CD4-positive, alpha-beta T cell treated with Interleukin-15 for 4 hours (primary cell): ENCODE measurements at regions not wholly inside any gene's neighbourhood (a gene's known extent, or its start where the extent isn't known, plus 50 kb on each side); places are given as distances from the start of the nearest gene placed in this dataset.

Source experiments
- DNase-seq: peaks from one replicate; pipeline ENCODE4 v3.0.0-alpha.2; 2020; ENCODE audit warnings: low spot score

DNA sequence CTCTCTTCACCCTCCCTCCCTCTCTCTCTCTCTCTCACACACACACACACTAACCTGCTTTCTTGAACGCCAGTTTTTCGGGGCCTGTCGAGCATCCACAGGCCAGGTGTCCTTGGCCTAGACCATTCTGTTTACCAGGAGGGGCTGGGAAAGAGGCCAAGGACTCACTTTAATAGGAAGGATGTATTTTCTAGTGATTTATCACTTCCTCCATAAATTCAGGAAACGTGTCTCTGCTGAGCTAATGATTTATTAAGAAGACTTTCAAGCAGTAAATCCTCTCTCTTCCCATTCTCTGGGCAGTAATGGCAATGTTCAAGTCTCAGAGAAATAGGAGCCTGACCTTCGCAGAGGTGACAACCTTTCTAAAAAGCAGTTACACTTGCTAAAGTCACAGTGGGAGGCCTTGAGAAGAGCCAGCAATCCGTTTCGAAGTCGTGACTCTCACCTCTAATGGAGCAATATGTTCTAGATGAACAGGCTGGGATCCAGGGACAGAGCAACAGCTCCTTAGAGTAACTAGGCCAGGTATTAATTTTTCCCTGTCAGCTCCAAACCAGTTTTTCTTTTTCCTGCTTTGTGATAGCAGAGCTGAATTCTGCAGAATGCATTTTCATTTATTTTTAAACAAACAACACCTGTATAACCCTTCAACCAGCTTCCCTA lies 1357.5 kb upstream of the SORCS1 start:
- DNase-seq = no peak

DNA sequence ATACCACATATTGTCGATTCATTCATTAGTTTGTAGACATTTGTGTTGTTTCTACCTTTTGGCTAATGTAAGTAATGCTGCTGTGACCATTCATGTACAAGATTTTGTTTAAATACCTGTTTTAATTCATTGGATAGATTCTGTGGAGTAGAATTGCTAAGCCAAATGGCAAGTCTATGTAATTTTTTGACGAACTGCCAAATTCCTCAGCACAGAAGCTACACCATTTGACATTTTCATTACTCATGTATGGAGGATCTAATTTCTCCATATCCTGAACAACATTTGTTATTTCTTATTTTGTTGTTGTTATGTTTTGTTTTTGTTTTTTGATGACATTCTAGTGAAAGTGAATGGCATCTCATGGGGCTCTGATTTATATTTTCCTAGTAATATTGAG lies 1351.3 kb upstream of the SORCS1 start:
- no peak for DNase-seq

GRCh38 chr10:108500396-108500795 lies 1335.9 kb upstream of the SORCS1 start:
- no peak for DNase-seq

DNA sequence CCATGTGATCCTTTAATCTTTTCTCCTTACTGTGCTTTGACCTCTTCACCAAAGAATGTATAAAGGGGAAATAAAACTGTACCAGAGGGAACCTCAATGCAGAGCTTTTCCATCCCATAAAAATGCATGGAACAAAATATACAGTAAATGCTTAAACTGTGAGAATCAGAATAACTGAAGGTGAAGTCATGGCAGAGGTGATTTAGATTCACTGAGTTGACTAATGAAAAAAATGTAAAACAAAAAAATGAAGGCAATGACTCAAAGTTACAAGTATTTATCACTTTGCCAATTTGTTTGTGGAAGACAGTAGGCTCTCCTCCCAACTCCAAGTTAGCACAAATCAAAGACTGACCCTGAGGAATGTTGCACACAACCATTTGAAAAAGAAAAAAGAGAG lies 1331.6 kb upstream of the SORCS1 start:
- DNase-seq = no peak

DNA sequence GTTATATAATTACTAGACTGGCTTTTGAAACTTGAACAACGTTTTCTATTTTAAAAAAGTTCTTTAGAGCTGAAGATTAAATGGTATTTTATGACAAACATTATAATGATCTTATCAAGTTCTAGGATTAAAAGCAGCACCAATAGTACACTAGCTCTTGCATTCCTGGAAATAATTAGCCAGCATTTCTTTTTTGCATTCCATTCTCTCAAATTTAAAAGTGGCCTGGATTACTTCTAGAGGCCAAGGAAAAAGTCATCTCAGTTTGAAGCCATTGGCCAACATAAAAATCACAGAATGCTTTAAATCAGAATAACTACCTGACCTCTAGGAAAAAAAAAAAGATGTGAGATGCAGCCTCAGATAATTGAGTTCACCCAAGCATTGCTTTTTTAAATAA lies 1326.4 kb upstream of the SORCS1 start:
- DNase-seq = no peak

DNA sequence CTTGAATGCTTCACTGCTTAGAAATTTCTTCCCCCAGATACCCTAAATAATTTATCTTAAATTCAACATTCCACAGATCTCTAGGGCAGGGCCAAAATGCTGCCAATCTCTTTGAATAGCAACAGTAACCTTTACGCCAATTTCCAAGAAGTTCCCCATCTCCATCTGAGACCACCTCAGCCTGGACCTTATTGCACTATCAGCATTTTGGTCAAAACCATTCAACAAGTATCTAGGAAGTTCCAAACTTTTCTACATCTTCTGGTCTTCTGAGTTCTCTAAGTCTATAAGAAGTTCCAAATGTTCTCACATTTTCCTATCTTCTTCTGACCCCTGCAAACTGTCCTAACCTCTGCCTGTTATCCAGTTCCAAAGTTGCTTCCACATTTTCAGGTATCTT lies 1306.9 kb upstream of the SORCS1 start:
- DNase-seq = no peak

- no peak for DNase-seq
Observed at GRCh38 chr10:108469940-108470339, 1305.4 kb upstream of the SORCS1 start.

- DNase-seq = no peak
Observed at GRCh38 chr10:108465871-108466641, 1301.5 kb upstream of the SORCS1 start.

DNA sequence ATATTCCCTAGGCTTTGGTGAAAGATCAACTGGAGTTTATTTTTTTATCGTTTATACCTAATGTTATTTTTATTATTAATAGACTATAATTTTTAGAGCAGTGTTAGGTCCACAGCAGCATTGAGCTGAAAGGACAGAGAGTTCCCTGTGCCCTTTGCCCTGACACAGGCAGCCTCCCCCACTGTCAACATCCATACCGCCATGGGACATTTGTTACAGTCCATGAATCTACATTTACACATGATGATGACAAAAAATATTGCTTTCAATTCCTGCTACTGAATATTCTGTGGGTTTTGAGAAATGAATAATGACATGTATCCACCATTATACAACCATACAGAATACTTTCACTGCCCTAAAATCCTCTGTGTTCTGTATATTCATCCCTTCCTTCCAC lies 1297.5 kb upstream of the SORCS1 start:
- DNase-seq = no peak

- no peak for DNase-seq
Observed at GRCh38 chr10:108454793-108455192, 1290.3 kb upstream of the SORCS1 start.

GRCh38 chr10:108454224-108454623 lies 1289.7 kb upstream of the SORCS1 start:
- DNase-seq = no peak

DNA sequence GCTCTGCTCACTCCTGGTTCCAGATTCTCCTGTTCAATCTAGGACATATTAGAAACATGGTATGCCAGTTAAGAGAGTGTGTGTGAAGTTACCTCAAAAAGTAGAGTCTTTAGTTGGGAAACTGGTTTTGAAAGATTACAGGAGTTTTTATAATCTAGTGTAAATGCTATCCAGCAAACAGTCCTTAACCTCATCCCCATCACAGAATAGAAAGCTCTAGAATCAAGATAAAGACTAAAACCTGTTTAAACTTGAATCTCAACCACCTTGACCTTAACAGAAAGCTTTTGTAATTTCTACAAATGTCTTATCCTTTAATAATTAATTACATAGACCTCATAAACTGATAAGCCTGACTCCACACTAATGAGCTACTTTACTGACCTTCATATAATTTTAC lies 1288.7 kb upstream of the SORCS1 start:
- DNase-seq = no peak

- DNase-seq = no peak
Observed at GRCh38 chr10:108452533-108452932, 1288.0 kb upstream of the SORCS1 start.

GRCh38 chr10:108450280-108450679 lies 1285.8 kb upstream of the SORCS1 start:
- no peak for DNase-seq

- no peak for DNase-seq
Observed at GRCh38 chr10:108445746-108446145, 1281.2 kb upstream of the SORCS1 start.

GRCh38 chr10:108443636-108444035 lies 1279.1 kb upstream of the SORCS1 start:
- no peak for DNase-seq

DNA sequence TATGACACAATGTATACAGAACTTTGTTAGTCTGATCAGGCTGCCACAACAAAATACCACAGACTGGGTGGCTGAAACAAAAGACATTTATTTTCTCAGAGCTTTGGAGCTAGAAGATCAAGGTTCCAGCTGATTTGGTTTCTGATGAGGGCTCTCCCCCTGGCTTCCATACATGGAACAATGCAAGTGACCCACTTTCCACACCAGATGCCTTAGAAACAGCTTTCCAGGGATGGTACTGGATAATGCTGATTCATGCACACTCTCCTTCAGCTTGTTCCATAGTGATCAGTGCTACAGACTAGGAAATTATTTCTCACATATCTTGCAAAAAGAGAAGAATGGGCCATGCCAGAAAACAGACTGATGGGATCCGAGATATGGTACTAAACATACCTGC lies 1274.9 kb upstream of the SORCS1 start:
- no peak for DNase-seq

GRCh38 chr10:108436096-108436495 lies 1271.6 kb upstream of the SORCS1 start:
- DNase-seq = no peak

- DNase-seq = no peak
Observed at GRCh38 chr10:108434559-108435252, 1270.2 kb upstream of the SORCS1 start.

DNA sequence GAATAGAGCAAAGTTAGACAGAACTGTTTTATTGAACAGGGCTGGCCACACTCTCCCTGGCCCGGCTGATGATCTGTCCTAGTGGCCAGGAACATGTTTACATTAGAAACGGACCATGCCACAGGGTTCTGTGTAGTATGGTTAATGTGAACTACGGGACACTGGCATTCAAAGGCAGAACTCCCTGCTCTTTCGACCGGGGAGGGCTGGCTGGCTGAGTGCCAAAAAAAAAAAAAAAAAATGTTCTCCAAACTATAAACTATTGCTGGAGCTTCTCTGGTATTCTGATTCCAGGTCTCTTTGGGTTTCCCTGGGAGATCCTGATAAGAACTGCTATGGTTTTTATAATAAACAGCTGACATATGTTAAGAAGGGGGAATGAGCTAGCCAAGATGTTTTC lies 1262.6 kb upstream of the SORCS1 start:
- no peak for DNase-seq

DNA sequence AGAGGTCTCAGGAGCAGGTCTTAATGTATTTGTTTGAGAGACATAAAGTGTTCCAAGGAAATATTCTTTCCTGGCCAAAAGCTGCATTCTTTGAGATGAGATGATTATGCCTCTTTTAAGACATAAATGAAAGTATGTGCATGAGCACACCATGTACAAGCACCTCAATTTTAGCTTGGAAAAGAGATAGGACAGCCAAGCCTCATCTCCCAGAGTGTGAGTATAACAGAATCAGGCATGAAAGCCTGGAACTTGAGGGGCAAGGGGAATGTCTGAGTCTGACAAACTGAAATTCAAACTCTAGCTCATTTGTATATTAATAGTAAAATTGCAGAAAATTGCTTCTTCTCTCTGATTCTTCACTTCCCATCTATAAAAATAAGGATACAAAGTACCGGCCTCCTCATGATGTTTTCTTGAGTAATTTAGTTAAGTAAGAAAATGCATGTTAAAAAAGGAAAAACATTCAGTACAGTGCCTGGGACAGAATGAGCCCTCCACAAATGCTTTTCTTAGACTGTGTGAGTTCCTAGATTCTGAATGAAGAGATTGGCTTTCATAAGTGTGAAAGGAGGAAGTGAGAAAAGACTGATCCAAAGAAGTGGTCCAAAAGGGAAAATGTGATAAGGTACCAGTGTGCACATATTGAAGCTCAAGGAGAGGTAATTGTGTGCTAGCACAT lies 1260.9 kb upstream of the SORCS1 start:
- no peak for DNase-seq

DNA sequence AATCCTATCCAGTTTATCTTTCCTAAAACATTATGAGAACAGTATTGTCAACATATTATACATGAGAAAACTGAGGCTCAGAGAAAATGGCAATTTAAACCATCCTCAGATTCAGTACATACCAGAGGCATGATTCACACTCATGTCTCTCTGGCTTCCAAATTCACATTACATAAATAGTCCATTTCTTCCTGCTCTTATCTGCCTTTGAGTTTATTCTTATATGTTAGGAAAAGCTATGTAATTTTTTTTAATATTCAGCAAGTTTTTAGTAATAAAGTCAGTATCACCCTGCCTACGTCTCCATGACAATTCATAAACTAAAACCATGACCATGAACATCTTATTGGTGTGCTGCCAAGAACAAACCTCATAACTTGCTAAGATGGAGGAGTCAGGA lies 1260.2 kb upstream of the SORCS1 start:
- DNase-seq = no peak

GRCh38 chr10:108422286-108422685 lies 1257.8 kb upstream of the SORCS1 start:
- no peak for DNase-seq
